HEK293 (cell line): ENCODE measurements at regions not wholly inside any gene's neighbourhood (a gene's known extent, or its start where the extent isn't known, plus 50 kb on each side); places are given as distances from the start of the nearest gene placed in this dataset.

Source experiments
- CTCF ChIA-PET: fragments of 350-600 bp; formaldehyde crosslinking; extraction: SDS; loops from one replicate; lab custom pipeline; 2021; ENCODE audit warnings: antibody characterized with exemption; lab: Yijun Ruan, JAX
- POLR2A ChIA-PET: fragments of 300-600 bp; formaldehyde crosslinking; extraction: SDS; loops from one replicate; lab custom pipeline; 2020; ENCODE audit warnings: antibody characterized with exemption, inconsistent platforms; lab: Yijun Ruan, JAX
- H3K27ac ChIP-seq: fragments of 200-500 bp; sonication (Bioruptor generic); 2 replicates; pipeline ENCODE4 v1.5.1; 2014; ENCODE audit warnings: low read depth, low read length, control low read depth, inconsistent platforms; ENCODE audit errors: extremely low read depth
- H3K36me3 ChIP-seq, 2 experiments: fragments of 200-500 bp in 1 of 2; sonication (Bioruptor generic) in 1 of 2; 1 replicate in 1 of 2; 2 replicates in 1 of 2; pipeline ENCODE4 v1.5.1; 2014 to 2017; ENCODE audit warnings: inconsistent platforms in 2 of 2, low read length in 2 of 2; ENCODE audit not compliant: control insufficient read depth in 2 of 2, insufficient read depth in 1 of 2
- H3K4me1 ChIP-seq: fragments of 200-500 bp; sonication (Bioruptor generic); 2 replicates; pipeline ENCODE4 v1.5.1; 2014; ENCODE audit warnings: mild to moderate bottlenecking, low read length, inconsistent platforms; ENCODE audit not compliant: control insufficient read depth, insufficient read depth
- H3K4me3 ChIP-seq: 2 replicates; pipeline ENCODE4 v1.5.1; 2011; ENCODE audit warnings: low read depth, mild to moderate bottlenecking, control low read depth, low read length, moderate library complexity
- H3K9me3 ChIP-seq: fragments of 200-500 bp; sonication (Bioruptor generic); 2 replicates; pipeline ENCODE4 v1.5.1; 2014; ENCODE audit warnings: low read depth, low read length, inconsistent platforms; ENCODE audit not compliant: control insufficient read depth, insufficient read depth
- BCL6B ChIP-seq: fragments of 450-650 bp; formaldehyde crosslinking; IDR thresholded peaks from 2 replicates; pipeline ENCODE4 v1.5.1; 2017; ENCODE audit warnings: missing biosample characterization, missing genetic modification characterization
- GLI2 ChIP-seq: fragments of 450-650 bp; formaldehyde crosslinking; IDR thresholded peaks from 2 replicates; pipeline ENCODE4; 2017; ENCODE audit warnings: missing biosample characterization, missing genetic modification characterization, low read depth, borderline replicate concordance
- HOXD13 ChIP-seq: sonication (generic); formaldehyde crosslinking; IDR thresholded peaks from 2 replicates; pipeline ENCODE4 v1.8.0; 2022; ENCODE audit warnings: missing genetic modification reagents, borderline replicate concordance
- KLF10 ChIP-seq: fragments of 450-650 bp; IDR thresholded peaks from 2 replicates; pipeline ENCODE4 v1.5.1; 2018; ENCODE audit warnings: missing biosample characterization, mild to moderate bottlenecking, missing genetic modification characterization
- MZF1 ChIP-seq: fragments of 450-650 bp; formaldehyde crosslinking; IDR thresholded peaks from 2 replicates; pipeline ENCODE4 v1.5.1; 2017; ENCODE audit warnings: missing biosample characterization, missing genetic modification characterization, borderline replicate concordance
- OVOL3 ChIP-seq: fragments of 450-650 bp; formaldehyde crosslinking; IDR thresholded peaks from 2 replicates; pipeline ENCODE4 v1.5.1; 2016; ENCODE audit warnings: missing biosample characterization, missing genetic modification characterization
- PRDM10 ChIP-seq: fragments of 450-650 bp; formaldehyde crosslinking; IDR thresholded peaks from 2 replicates; pipeline ENCODE4 v1.5.1; 2016; ENCODE audit warnings: missing biosample characterization, missing genetic modification characterization
- SALL2 ChIP-seq: fragments of 450-650 bp; formaldehyde crosslinking; IDR thresholded peaks from 2 replicates; pipeline ENCODE4 v1.5.0; 2017; ENCODE audit warnings: missing biosample characterization, mild to moderate bottlenecking, missing genetic modification characterization, borderline replicate concordance
- TRIM28 ChIP-seq: IDR thresholded peaks from 2 replicates; pipeline ENCODE4 v1.6.1; 2011; ENCODE audit warnings: low read length, control low read depth, borderline replicate concordance
- ZBTB20 ChIP-seq: fragments of 450-650 bp; formaldehyde crosslinking; IDR thresholded peaks from 2 replicates; pipeline ENCODE4 v1.5.1; 2016; ENCODE audit warnings: missing biosample characterization, missing genetic modification characterization
- ZFP69B ChIP-seq: fragments of 450-650 bp; formaldehyde crosslinking; IDR thresholded peaks from 2 replicates; pipeline ENCODE4 v1.5.1; 2016; ENCODE audit warnings: missing biosample characterization, missing genetic modification characterization
- ZIC2 ChIP-seq: fragments of 450-650 bp; formaldehyde crosslinking; IDR thresholded peaks from 2 replicates; pipeline ENCODE4 v1.5.1; 2016; ENCODE audit warnings: missing biosample characterization, missing genetic modification characterization
- ZNF155 ChIP-seq: fragments of 450-650 bp; formaldehyde crosslinking; IDR thresholded peaks from 2 replicates; pipeline ENCODE4 v1.5.1; 2016; ENCODE audit warnings: missing biosample characterization, missing genetic modification characterization
- ZNF274 ChIP-seq, 2 experiments: fragments of 200-500 bp in 1 of 2; fragments of 450-650 bp in 1 of 2; sonication (Bioruptor generic) in 1 of 2; formaldehyde crosslinking in 1 of 2; IDR thresholded peaks; 2 replicates each; pipeline versions ENCODE4 v1.5.1 to v1.6.1; 2014 to 2016; ENCODE audit warnings: borderline replicate concordance in 1 of 2, inconsistent platforms in 1 of 2, low read length in 1 of 2, missing biosample characterization in 1 of 2, missing genetic modification characterization in 1 of 2
- ZNF280D ChIP-seq: fragments of 450-650 bp; formaldehyde crosslinking; IDR thresholded peaks from 2 replicates; pipeline ENCODE4 v1.5.1; 2016; ENCODE audit warnings: missing biosample characterization, missing genetic modification characterization
- ZNF514 ChIP-seq: fragments of 450-650 bp; formaldehyde crosslinking; IDR thresholded peaks from 2 replicates; pipeline ENCODE4 v1.5.1; 2016; ENCODE audit warnings: missing biosample characterization, missing genetic modification characterization
- ZNF521 ChIP-seq: fragments of 450-650 bp; formaldehyde crosslinking; IDR thresholded peaks from 2 replicates; pipeline ENCODE4 v1.5.1; 2017; ENCODE audit warnings: missing biosample characterization, mild to moderate bottlenecking, missing genetic modification characterization
- ZNF555 ChIP-seq: fragments of 450-650 bp; formaldehyde crosslinking; conservative IDR thresholded peaks from 2 replicates; pipeline ENCODE4 v1.5.1; 2017; ENCODE audit warnings: missing biosample characterization, mild to moderate bottlenecking, missing genetic modification characterization, inconsistent platforms
- ZNF626 ChIP-seq: fragments of 450-650 bp; sonication (Bioruptor Pico); formaldehyde crosslinking; IDR thresholded peaks from 2 replicates; pipeline ENCODE4 v1.5.1; 2018; ENCODE audit warnings: missing biosample characterization, missing genetic modification characterization, inconsistent platforms
- ZNF660 ChIP-seq: fragments of 450-650 bp; IDR thresholded peaks from 2 replicates; pipeline ENCODE4 v1.5.1; 2018; ENCODE audit warnings: missing biosample characterization, mild to moderate bottlenecking, missing genetic modification characterization
- ZNF677 ChIP-seq: fragments of 450-650 bp; IDR thresholded peaks from 2 replicates; pipeline ENCODE4 v1.5.0; 2018; ENCODE audit warnings: missing biosample characterization, mild to moderate bottlenecking, missing genetic modification characterization, moderate library complexity
- ZNF830 ChIP-seq: fragments of 450-650 bp; IDR thresholded peaks from 2 replicates; pipeline ENCODE4 v1.5.0; 2018; ENCODE audit warnings: missing biosample characterization, missing genetic modification characterization, low read depth, mild to moderate bottlenecking, moderate library complexity
- ZNF837 ChIP-seq: fragments of 450-650 bp; formaldehyde crosslinking; IDR thresholded peaks from 2 replicates; pipeline ENCODE4 v1.5.1; 2016; ENCODE audit warnings: missing biosample characterization, missing genetic modification characterization
- ZNF843 ChIP-seq: fragments of 450-650 bp; formaldehyde crosslinking; IDR thresholded peaks from 2 replicates; pipeline ENCODE4 v1.5.1; 2016; ENCODE audit warnings: missing biosample characterization, missing genetic modification characterization
- ZSCAN23 ChIP-seq: fragments of 450-650 bp; formaldehyde crosslinking; IDR thresholded peaks from 2 replicates; pipeline ENCODE4 v1.5.1; 2016; ENCODE audit warnings: missing biosample characterization, missing genetic modification characterization

- TF ChIP-seq PRDM10 (tag by site-specific recombination) (peak; percentile 82), ZNF274 (IDR thresholded peaks at IDR 0.05; ENCODE audit: low read length) (no peak), ZNF274 (tag by site-specific recombination; IDR thresholded peaks at IDR 0.05; ENCODE audit: borderline replicate concordance) (no peak), ZFP69B (tag by site-specific recombination) (no peak), ZNF830 (tag by site-specific recombination) (no peak), TRIM28 (no peak), ZNF626 (no peak), BCL6B (tag by site-specific recombination) (no peak), OVOL3 (no peak), ZNF837 (tag by site-specific recombination) (no peak), ZNF514 (no peak), ZSCAN23 (no peak), ZIC2 (tag by site-specific recombination) (no peak), SALL2 (tag by site-specific recombination) (no peak), HOXD13 (no peak), ZNF843 (tag by site-specific recombination) (no peak), MZF1 (tag by site-specific recombination) (no peak), ZNF677 (tag by site-specific recombination) (no peak), ZBTB20 (tag by site-specific recombination) (peak; percentile 45), ZNF555 (tag by site-specific recombination) (no peak), GLI2 (tag by site-specific recombination) (no peak), KLF10 (tag by site-specific recombination) (no peak), ZNF521 (tag by site-specific recombination) (no peak)
Measured at GRCh38 chr3:156605686-156606605, 51.0 kb upstream of the SSR3 start (continued).

GRCh38 chr3:156604642-156605144 is 49.8 kb upstream of the SSR3 start:
- CTCF ChIA-PET, result interaction anchor here (0.6 kb wide), 1 partner anchor 49 kb away, joined by 3 read pairs; no protein-coding TSS in a partner anchor
- no peak overlapping the region for H3K4me3 ChIP-seq
- TF ChIP-seq ZNF660 (tag by site-specific recombination) (no peak), ZNF155 (no peak), ZNF280D (no peak)
- TF ChIP-seq, all 188 proteins: peak for 0
- Histone ChIP-seq H3K27ac (no peak overlapping the region), H3K36me3 (no peaks in the 10 kb centered on the region), H3K4me1 (no peaks in the 10 kb centered on the region), H3K9me3 (no peaks in the 10 kb centered on the region)
- POLR2A ChIA-PET, result no interaction called here
